ENCODE measurements at regions not wholly inside any gene's neighbourhood (a gene's known extent, or its start where the extent isn't known, plus 50 kb on each side); places are given as distances from the start of the nearest gene placed in this dataset.
"Not testable (repeated sequence)": the region's sequence is repeated elsewhere in the genome, so short reads cannot be mapped to it uniquely, and the experiment has no call there.

GRCh38 chr7:140261522-140261921 lies 84.7 kb upstream of the KDM7A start:
- Histone ChIP-seq H3K4me1 (ENCODE audit: control insufficient read depth, low read depth, low read length) (no peaks in the 10 kb centered on the region), H3K36me3 (ENCODE audit: control insufficient read depth, low read depth, low read length) (no peaks in the 10 kb centered on the region), H3K27ac (ENCODE audit: low read length) (no peak overlapping the region), H3K9ac (ENCODE audit: low read length) (no peak overlapping the region), H3K9me3 (ENCODE audit: control insufficient read depth, low read depth, low read length) (no peaks in the 10 kb centered on the region), H3K27me3 (ENCODE audit: control insufficient read depth, insufficient read depth, low read length) (no peaks in the 10 kb centered on the region), H3K4me3 (ENCODE audit: low read length) (no peak overlapping the region)

GRCh38 chr7:140261105-140261486 lies 84.3 kb upstream of the KDM7A start:
- Histone ChIP-seq H3K9me3 (ENCODE audit: control insufficient read depth, low read depth, low read length) (no peaks in the 10 kb centered on the region), H3K27ac (ENCODE audit: low read length) (no peak overlapping the region), H3K4me3 (ENCODE audit: low read length) (no peak overlapping the region), H3K9ac (ENCODE audit: low read length) (no peak overlapping the region), H3K4me1 (ENCODE audit: control insufficient read depth, low read depth, low read length) (no peaks in the 10 kb centered on the region), H3K36me3 (ENCODE audit: control insufficient read depth, low read depth, low read length) (no peaks in the 10 kb centered on the region), H3K27me3 (ENCODE audit: control insufficient read depth, insufficient read depth, low read length) (no peaks in the 10 kb centered on the region)

- Histone ChIP-seq H3K27ac (ENCODE audit: low read length) (no peak overlapping the region), H3K27me3 (ENCODE audit: control insufficient read depth, insufficient read depth, low read length) (no peaks in the 10 kb centered on the region), H3K4me1 (ENCODE audit: control insufficient read depth, low read depth, low read length) (no peaks in the 10 kb centered on the region), H3K9me3 (ENCODE audit: control insufficient read depth, low read depth, low read length) (no peaks in the 10 kb centered on the region), H3K4me3 (ENCODE audit: low read length) (no peak overlapping the region), H3K36me3 (ENCODE audit: control insufficient read depth, low read depth, low read length) (no peaks in the 10 kb centered on the region), H3K9ac (ENCODE audit: low read length) (no peak overlapping the region)
Measured at GRCh38 chr7:140260352-140261104, 83.7 kb upstream of the KDM7A start.

GRCh38 chr7:140257278-140257677 lies 80.5 kb upstream of the KDM7A start:
- H3K9me3 ChIP-seq (ENCODE audit: control insufficient read depth, low read depth, low read length); H3K4me3 ChIP-seq (ENCODE audit: low read length); H3K27me3 ChIP-seq (ENCODE audit: control insufficient read depth, insufficient read depth, low read length); H3K27ac ChIP-seq (ENCODE audit: low read length); H3K9ac ChIP-seq (ENCODE audit: low read length); H3K36me3 ChIP-seq (ENCODE audit: control insufficient read depth, low read depth, low read length); H3K4me1 ChIP-seq (ENCODE audit: control insufficient read depth, low read depth, low read length): not testable (repeated sequence)

- H3K27ac ChIP-seq (ENCODE audit: low read length); H3K4me1 ChIP-seq (ENCODE audit: control insufficient read depth, low read depth, low read length); H3K9ac ChIP-seq (ENCODE audit: low read length): not testable (repeated sequence)
Measured at GRCh38 chr7:140254976-140255375, 78.2 kb upstream of the KDM7A start.

GRCh38 chr7:140249036-140249806 lies 72.4 kb upstream of the KDM7A start:
- H3K4me1 ChIP-seq (ENCODE audit: control insufficient read depth, low read depth, low read length) = no peaks in the 10 kb centered on the region

More at GRCh38 chr7:140254976-140255375, 78.2 kb upstream of the KDM7A start:
- H3K36me3 ChIP-seq (ENCODE audit: control insufficient read depth, low read depth, low read length); H3K4me3 ChIP-seq (ENCODE audit: low read length); H3K9me3 ChIP-seq (ENCODE audit: control insufficient read depth, low read depth, low read length); H3K27me3 ChIP-seq (ENCODE audit: control insufficient read depth, insufficient read depth, low read length): not testable (repeated sequence)

GRCh38 chr7:140247559-140247958 lies 70.8 kb upstream of the KDM7A start:
- H3K9ac ChIP-seq (ENCODE audit: low read length) = no peak overlapping the region

More at GRCh38 chr7:140249036-140249806, 72.4 kb upstream of the KDM7A start:
- Histone ChIP-seq H3K9ac (ENCODE audit: low read length) (no peak overlapping the region), H3K4me3 (ENCODE audit: low read length) (no peak overlapping the region), H3K27me3 (ENCODE audit: control insufficient read depth, insufficient read depth, low read length) (no peaks in the 10 kb centered on the region), H3K36me3 (ENCODE audit: control insufficient read depth, low read depth, low read length) (no peaks in the 10 kb centered on the region), H3K9me3 (ENCODE audit: control insufficient read depth, low read depth, low read length) (no peaks in the 10 kb centered on the region), H3K27ac (ENCODE audit: low read length) (no peak overlapping the region)

GRCh38 chr7:140245611-140246105 lies 68.9 kb upstream of the KDM7A start:
- Histone ChIP-seq H3K4me3 (ENCODE audit: low read length) (no peak overlapping the region), H3K27me3 (ENCODE audit: control insufficient read depth, insufficient read depth, low read length) (no peaks in the 10 kb centered on the region), H3K27ac (ENCODE audit: low read length) (no peak overlapping the region), H3K9me3 (ENCODE audit: control insufficient read depth, low read depth, low read length) (no peaks in the 10 kb centered on the region), H3K9ac (ENCODE audit: low read length) (no peak overlapping the region), H3K36me3 (ENCODE audit: control insufficient read depth, low read depth, low read length) (no peaks in the 10 kb centered on the region), H3K4me1 (ENCODE audit: control insufficient read depth, low read depth, low read length) (no peaks in the 10 kb centered on the region)

More at GRCh38 chr7:140247559-140247958, 70.8 kb upstream of the KDM7A start:
- Histone ChIP-seq H3K27me3 (ENCODE audit: control insufficient read depth, insufficient read depth, low read length) (no peaks in the 10 kb centered on the region), H3K36me3 (ENCODE audit: control insufficient read depth, low read depth, low read length) (no peaks in the 10 kb centered on the region), H3K27ac (ENCODE audit: low read length) (no peak overlapping the region), H3K4me1 (ENCODE audit: control insufficient read depth, low read depth, low read length) (no peaks in the 10 kb centered on the region), H3K4me3 (ENCODE audit: low read length) (no peak overlapping the region), H3K9me3 (ENCODE audit: control insufficient read depth, low read depth, low read length) (no peaks in the 10 kb centered on the region)

GRCh38 chr7:140242057-140243031 lies 65.6 kb upstream of the KDM7A start:
- no peaks in the 10 kb centered on the region for H3K4me1 ChIP-seq (ENCODE audit: control insufficient read depth, low read depth, low read length)
- no peaks in the 10 kb centered on the region for H3K36me3 ChIP-seq (ENCODE audit: control insufficient read depth, low read depth, low read length)
- H3K4me3 ChIP-seq (ENCODE audit: low read length) = no peak overlapping the region
- no peaks in the 10 kb centered on the region for H3K27me3 ChIP-seq (ENCODE audit: control insufficient read depth, insufficient read depth, low read length)
- H3K27ac ChIP-seq (ENCODE audit: low read length) = no peak overlapping the region
- H3K9me3 ChIP-seq (ENCODE audit: control insufficient read depth, low read depth, low read length) = no peaks in the 10 kb centered on the region
- no peak overlapping the region for H3K9ac ChIP-seq (ENCODE audit: low read length)

- Histone ChIP-seq H3K36me3 (ENCODE audit: control insufficient read depth, low read depth, low read length) (no peaks in the 10 kb centered on the region), H3K27ac (ENCODE audit: low read length) (no peak overlapping the region), H3K27me3 (ENCODE audit: control insufficient read depth, insufficient read depth, low read length) (no peaks in the 10 kb centered on the region), H3K4me3 (ENCODE audit: low read length) (no peak overlapping the region), H3K4me1 (ENCODE audit: control insufficient read depth, low read depth, low read length) (no peaks in the 10 kb centered on the region), H3K9ac (ENCODE audit: low read length) (no peak overlapping the region), H3K9me3 (ENCODE audit: control insufficient read depth, low read depth, low read length) (no peaks in the 10 kb centered on the region)
Measured at GRCh38 chr7:140239653-140239935, 62.8 kb upstream of the KDM7A start.
